HepG2 (cell line): ENCODE measurements at regions not wholly inside any gene's neighbourhood (a gene's known extent, or its start where the extent isn't known, plus 50 kb on each side); places are given as distances from the start of the nearest gene placed in this dataset.

Source experiments
- CEBPB ChIP-seq: IDR thresholded peaks from 2 replicates; pipeline ENCODE4 v1.6.1; 2011; ENCODE audit warnings: low read depth, low read length, improper control_type of control experiment, borderline replicate concordance
- CREB1 ChIP-seq, 2 experiments: fragments of 450-650 bp in 1 of 2; IDR thresholded peaks; 2 replicates each; pipeline ENCODE4 v1.6.1; 2016 to 2017; ENCODE audit warnings: control low read depth in 1 of 2, mild to moderate bottlenecking in 1 of 2, missing compliant biosample characterization in 1 of 2, missing genetic modification characterization in 1 of 2
- KMT2B ChIP-seq: IDR thresholded peaks from 2 replicates; pipeline ENCODE4 v1.6.1; 2016; ENCODE audit warnings: missing genetic modification reagents, missing compliant biosample characterization
- MYNN ChIP-seq: sonication (generic); formaldehyde crosslinking; IDR thresholded peaks from 2 replicates; pipeline ENCODE4 v1.4.0; 2020; ENCODE audit warnings: mild to moderate bottlenecking, low read depth, missing genetic modification reagents
- POLR2AphosphoS5 ChIP-seq: IDR thresholded peaks from 2 replicates; pipeline ENCODE4 v1.6.1; 2012; ENCODE audit warnings: low read depth, low read length
- RFXANK ChIP-seq: IDR thresholded peaks from 2 replicates; pipeline ENCODE4 v1.6.1; 2016
- SKI ChIP-seq: fragments of 450-650 bp; IDR thresholded peaks from one replicate; pipeline ENCODE4 v1.6.1; 2018; ENCODE audit warnings: mild to moderate bottlenecking; ENCODE audit not compliant: partially characterized antibody
- SMC3 ChIP-seq: IDR thresholded peaks from 2 replicates; pipeline ENCODE4 v1.6.1; 2011; ENCODE audit warnings: low read length, improper control_type of control experiment
- SMYD3 ChIP-seq: sonication (generic); formaldehyde crosslinking; IDR thresholded peaks from 2 replicates; pipeline ENCODE4 v1.8.1; 2023; ENCODE audit warnings: mild to moderate bottlenecking, missing genetic modification reagents
- ZEB1 ChIP-seq: IDR thresholded peaks from 2 replicates; pipeline ENCODE4 v1.6.1; 2012; ENCODE audit warnings: mild to moderate bottlenecking, low read depth, inconsistent platforms; ENCODE audit not compliant: insufficient replicate concordance
- ZNF776 ChIP-seq: sonication (generic); formaldehyde crosslinking; IDR thresholded peaks from 2 replicates; pipeline ENCODE4 v1.4.0; 2020; ENCODE audit warnings: mild to moderate bottlenecking, missing genetic modification reagents
- TF ChIP-seq, protein P1 (sequence below): sonication (generic); formaldehyde crosslinking; IDR thresholded peaks from 2 replicates; pipeline ENCODE4 v1.9.0; 2021; ENCODE audit warnings: missing genetic modification reagents, borderline replicate concordance
- TF ChIP-seq, protein P2 (sequence below), 2 experiments: sonication (generic) in 1 of 2; formaldehyde crosslinking in 1 of 2; IDR thresholded peaks; 2 replicates each; pipeline versions ENCODE4 v1.5.1 to v1.6.1; 2011 to 2020; ENCODE audit warnings: borderline replicate concordance in 1 of 2, low read depth in 1 of 2, low read length in 1 of 2, mild to moderate bottlenecking in 1 of 2, missing genetic modification reagents in 1 of 2, moderate library complexity in 1 of 2

GRCh38 chr3:18086078-18086477 lies 339.1 kb downstream of the SATB1 start:
- no peak for TF ChIP-seq RFXANK (CRISPR knock-in tag)
- no peak for TF ChIP-seq CREB1 (IDR thresholded peaks at IDR 0.05)
- no peak for TF ChIP-seq CREB1 (CRISPR knock-in tag; IDR thresholded peaks at IDR 0.05)
- TF ChIP-seq SKI = no peak
- TF ChIP-seq, protein P1, sequence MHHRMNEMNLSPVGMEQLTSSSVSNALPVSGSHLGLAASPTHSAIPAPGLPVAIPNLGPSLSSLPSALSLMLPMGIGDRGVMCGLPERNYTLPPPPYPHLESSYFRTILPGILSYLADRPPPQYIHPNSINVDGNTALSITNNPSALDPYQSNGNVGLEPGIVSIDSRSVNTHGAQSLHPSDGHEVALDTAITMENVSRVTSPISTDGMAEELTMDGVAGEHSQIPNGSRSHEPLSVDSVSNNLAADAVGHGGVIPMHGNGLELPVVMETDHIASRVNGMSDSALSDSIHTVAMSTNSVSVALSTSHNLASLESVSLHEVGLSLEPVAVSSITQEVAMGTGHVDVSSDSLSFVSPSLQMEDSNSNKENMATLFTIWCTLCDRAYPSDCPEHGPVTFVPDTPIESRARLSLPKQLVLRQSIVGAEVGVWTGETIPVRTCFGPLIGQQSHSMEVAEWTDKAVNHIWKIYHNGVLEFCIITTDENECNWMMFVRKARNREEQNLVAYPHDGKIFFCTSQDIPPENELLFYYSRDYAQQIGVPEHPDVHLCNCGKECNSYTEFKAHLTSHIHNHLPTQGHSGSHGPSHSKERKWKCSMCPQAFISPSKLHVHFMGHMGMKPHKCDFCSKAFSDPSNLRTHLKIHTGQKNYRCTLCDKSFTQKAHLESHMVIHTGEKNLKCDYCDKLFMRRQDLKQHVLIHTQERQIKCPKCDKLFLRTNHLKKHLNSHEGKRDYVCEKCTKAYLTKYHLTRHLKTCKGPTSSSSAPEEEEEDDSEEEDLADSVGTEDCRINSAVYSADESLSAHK (CRISPR knock-in tag) = no peak
- TF ChIP-seq POLR2AphosphoS5 = no peak
- TF ChIP-seq KMT2B (CRISPR knock-in tag) = no peak
- no peak for TF ChIP-seq SMYD3 (CRISPR knock-in tag)
- no peak for TF ChIP-seq CEBPB
- TF ChIP-seq ZEB1 = no peak
- TF ChIP-seq SMC3 = no peak
- no peak for TF ChIP-seq MYNN (CRISPR knock-in tag)
- TF ChIP-seq ZNF776 (CRISPR knock-in tag) = no peak
- TF ChIP-seq, protein P2, sequence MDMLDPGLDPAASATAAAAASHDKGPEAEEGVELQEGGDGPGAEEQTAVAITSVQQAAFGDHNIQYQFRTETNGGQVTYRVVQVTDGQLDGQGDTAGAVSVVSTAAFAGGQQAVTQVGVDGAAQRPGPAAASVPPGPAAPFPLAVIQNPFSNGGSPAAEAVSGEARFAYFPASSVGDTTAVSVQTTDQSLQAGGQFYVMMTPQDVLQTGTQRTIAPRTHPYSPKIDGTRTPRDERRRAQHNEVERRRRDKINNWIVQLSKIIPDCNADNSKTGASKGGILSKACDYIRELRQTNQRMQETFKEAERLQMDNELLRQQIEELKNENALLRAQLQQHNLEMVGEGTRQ (IDR thresholded peaks at IDR 0.05; ENCODE audit: low read depth, low read length) = no peak
- TF ChIP-seq, protein P2 (CRISPR knock-in tag; IDR thresholded peaks at IDR 0.05; ENCODE audit: borderline replicate concordance) = no peak
